Liver (tissue), 8 donors: ENCODE measurements at regions not wholly inside any gene's neighbourhood (a gene's known extent, or its start where the extent isn't known, plus 50 kb on each side); places are given as distances from the start of the nearest gene placed in this dataset.

Source experiments
- DNase-seq: peaks from one replicate; pipeline ENCODE4 v3.0.0-alpha.2; 2017; ENCODE audit warnings: low spot score
- H3K27ac ChIP-seq, 2 donors: one replicate each; pipeline ENCODE4 v1.7.0; 2013; ENCODE audit warnings: inconsistent platforms in 2 of 2, low read length in 2 of 2, control low read depth in 1 of 2, low read depth in 1 of 2, mild to moderate bottlenecking in 1 of 2
- H3K27me3 ChIP-seq, 4 donors: one replicate each; pipeline versions ENCODE4 v1.6.1 to v1.7.0; 2013; ENCODE audit warnings: low read length in 3 of 4, inconsistent platforms in 1 of 4, mild to moderate bottlenecking in 1 of 4, moderate library complexity in 1 of 4; ENCODE audit not compliant: control insufficient read depth in 4 of 4, insufficient read depth in 4 of 4
- H3K36me3 ChIP-seq, 4 donors: one replicate each; pipeline versions ENCODE4 v1.6.1 to v1.7.0; 2013; ENCODE audit warnings: low read length in 3 of 4, mild to moderate bottlenecking in 3 of 4, low read depth in 1 of 4, moderate library complexity in 1 of 4; ENCODE audit not compliant: control insufficient read depth in 4 of 4, insufficient read depth in 3 of 4
- H3K4me1 ChIP-seq, 4 donors: one replicate each; pipeline versions ENCODE4 v1.6.1 to v1.7.0; 2013; ENCODE audit warnings: low read length in 3 of 4, mild to moderate bottlenecking in 3 of 4, moderate library complexity in 1 of 4; ENCODE audit not compliant: control insufficient read depth in 4 of 4, insufficient read depth in 4 of 4
- H3K4me3 ChIP-seq, 3 donors: one replicate each; pipeline versions ENCODE4 v1.6.1 to v1.7.0; 2013; ENCODE audit warnings: low read length in 3 of 3, control low read depth in 1 of 3, low read depth in 1 of 3, mild to moderate bottlenecking in 1 of 3
- H3K9ac ChIP-seq, 2 donors: one replicate each; pipeline ENCODE4 v1.7.0; 2013; ENCODE audit warnings: low read length in 2 of 2, mild to moderate bottlenecking in 2 of 2, moderate library complexity in 2 of 2, control low read depth in 1 of 2, low read depth in 1 of 2
- H3K9me3 ChIP-seq, 4 donors: one replicate each; pipeline versions ENCODE4 v1.6.1 to v1.7.0; 2013; ENCODE audit warnings: low read length in 3 of 4; ENCODE audit not compliant: control insufficient read depth in 4 of 4
- EGR1 ChIP-seq, 2 donors: IDR thresholded peaks; 2 replicates each; pipeline ENCODE4 v1.6.1; 2016 to 2018; ENCODE audit warnings: antibody characterized with exemption in 2 of 2, low read depth in 2 of 2
- FOXA2 ChIP-seq: IDR thresholded peaks from 2 replicates; pipeline ENCODE4 v1.6.1; 2016; ENCODE audit warnings: antibody characterized with exemption
- GABPA ChIP-seq, 2 donors: IDR thresholded peaks in 1 of 2; conservative IDR thresholded peaks in 1 of 2; 2 replicates each; pipeline ENCODE4 v1.6.1; 2016; ENCODE audit warnings: antibody characterized with exemption in 2 of 2, mild to moderate bottlenecking in 1 of 2, moderate library complexity in 1 of 2
- HNF4A ChIP-seq, 2 donors: conservative IDR thresholded peaks; 2 replicates each; pipeline ENCODE4 v1.6.1; 2016; ENCODE audit warnings: antibody characterized with exemption in 2 of 2, mild to moderate bottlenecking in 2 of 2
- JUND ChIP-seq, 2 donors: IDR thresholded peaks; 2 replicates each; pipeline ENCODE4 v1.6.1; 2016; ENCODE audit warnings: antibody characterized with exemption in 2 of 2
- NR2F2 ChIP-seq: IDR thresholded peaks from 2 replicates; pipeline ENCODE4 v1.6.1; 2016; ENCODE audit warnings: antibody characterized with exemption
- RXRA ChIP-seq, 2 donors: IDR thresholded peaks; 2 replicates each; pipeline ENCODE4 v1.6.1; 2017 to 2018; ENCODE audit warnings: antibody characterized with exemption in 2 of 2, mild to moderate bottlenecking in 1 of 2
- SP1 ChIP-seq: IDR thresholded peaks from 2 replicates; pipeline ENCODE4 v1.6.1; 2018; ENCODE audit warnings: antibody characterized with exemption, mild to moderate bottlenecking
- TAF1 ChIP-seq: conservative IDR thresholded peaks from 2 replicates; pipeline ENCODE4 v1.6.1; 2016; ENCODE audit warnings: antibody characterized with exemption, mild to moderate bottlenecking
- YY1 ChIP-seq: IDR thresholded peaks from 2 replicates; pipeline ENCODE4 v1.6.1; 2016; ENCODE audit warnings: antibody characterized with exemption, mild to moderate bottlenecking
- WGBS: extraction: QIAGEN DNeasy Blood & Tissue Kit; methylation state at CpG from one replicate; pipeline ENCODE4 v1.1.7; 2013; 5-methylcytosine and 5-hydroxymethylcytosine counted together
- TF ChIP-seq, protein P1 (sequence below): fragments of 150-350 bp; IDR thresholded peaks from 2 replicates; pipeline ENCODE4 v1.5.1; 2017; ENCODE audit warnings: improper control_type of control experiment, low read depth, low read length; ENCODE audit not compliant: missing input control
- TF ChIP-seq, protein P2 (sequence below): IDR thresholded peaks from 2 replicates; pipeline ENCODE4 v1.6.1; 2016; ENCODE audit warnings: antibody characterized with exemption
- TF ChIP-seq, protein P3 (sequence below): IDR thresholded peaks from 2 replicates; pipeline ENCODE4 v1.6.1; 2016; ENCODE audit warnings: antibody characterized with exemption
- TF ChIP-seq, protein P4 (sequence below): IDR thresholded peaks from 2 replicates; pipeline ENCODE4 v1.6.1; 2016; ENCODE audit warnings: antibody characterized with exemption, mild to moderate bottlenecking
- donor health status: healthy.
- donor health status: healthy.
- donor health status: healthy.
- donor health status: healthy.
- donor health status: healthy.

DNA sequence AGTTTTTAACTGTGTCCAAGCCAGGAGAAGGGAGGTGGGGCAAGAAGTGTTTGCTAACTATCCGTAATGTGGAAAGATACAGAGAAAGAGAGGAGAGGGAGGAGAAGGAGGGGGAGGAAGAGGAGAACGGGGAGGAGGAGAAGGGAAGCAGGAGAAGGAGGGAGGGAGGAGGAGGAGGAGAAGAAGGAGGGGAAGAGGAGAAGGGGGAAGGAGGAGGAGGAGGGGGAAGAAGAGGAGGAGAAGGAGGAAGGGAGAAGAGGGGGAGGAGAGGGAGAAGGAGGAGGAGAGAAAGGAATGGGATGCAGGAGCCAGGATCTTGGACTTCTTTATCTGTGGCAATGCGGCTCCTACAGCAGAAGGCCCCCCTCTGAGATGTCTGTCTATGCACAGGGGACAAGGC, 510.3 kb upstream of the CCDC196 start:
- no peaks in the 10 kb centered on the region for H3K4me1 ChIP-seq
- no peak overlapping the region for H3K9ac ChIP-seq
- 51% methylated on average over 3 of the region's 3 CpGs for WGBS
- H3K9me3 ChIP-seq = no peaks in the 10 kb centered on the region
- no peak overlapping the region for H3K27ac ChIP-seq
- DNase-seq = no peak
- H3K36me3 ChIP-seq = no peaks in the 10 kb centered on the region
- H3K27me3 ChIP-seq = peaks cover 0 to 2% (median 0%) of the 10 kb centered on the region in 4 donors
- H3K4me3 ChIP-seq = no peak overlapping the region
- TF ChIP-seq RXRA (IDR thresholded peaks at IDR 0.05) (no peak), YY1 (no peak), JUND (IDR thresholded peaks at IDR 0.05) (no peak), EGR1 (IDR thresholded peaks at IDR 0.05; ENCODE audit: low read depth in 2 of 2) (no peak), HNF4A (conservative IDR thresholded peaks at IDR 0.05) (no peak), TAF1 (no peak), GABPA (IDR thresholded peaks at IDR 0.05 in 1 of 2, conservative IDR thresholded peaks at IDR 0.05 in 1 of 2) (no peak), NR2F2 (no peak), FOXA2 (no peak), SP1 (no peak)
- TF ChIP-seq, protein P1, sequence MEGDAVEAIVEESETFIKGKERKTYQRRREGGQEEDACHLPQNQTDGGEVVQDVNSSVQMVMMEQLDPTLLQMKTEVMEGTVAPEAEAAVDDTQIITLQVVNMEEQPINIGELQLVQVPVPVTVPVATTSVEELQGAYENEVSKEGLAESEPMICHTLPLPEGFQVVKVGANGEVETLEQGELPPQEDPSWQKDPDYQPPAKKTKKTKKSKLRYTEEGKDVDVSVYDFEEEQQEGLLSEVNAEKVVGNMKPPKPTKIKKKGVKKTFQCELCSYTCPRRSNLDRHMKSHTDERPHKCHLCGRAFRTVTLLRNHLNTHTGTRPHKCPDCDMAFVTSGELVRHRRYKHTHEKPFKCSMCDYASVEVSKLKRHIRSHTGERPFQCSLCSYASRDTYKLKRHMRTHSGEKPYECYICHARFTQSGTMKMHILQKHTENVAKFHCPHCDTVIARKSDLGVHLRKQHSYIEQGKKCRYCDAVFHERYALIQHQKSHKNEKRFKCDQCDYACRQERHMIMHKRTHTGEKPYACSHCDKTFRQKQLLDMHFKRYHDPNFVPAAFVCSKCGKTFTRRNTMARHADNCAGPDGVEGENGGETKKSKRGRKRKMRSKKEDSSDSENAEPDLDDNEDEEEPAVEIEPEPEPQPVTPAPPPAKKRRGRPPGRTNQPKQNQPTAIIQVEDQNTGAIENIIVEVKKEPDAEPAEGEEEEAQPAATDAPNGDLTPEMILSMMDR = no peak
- TF ChIP-seq, protein P2, sequence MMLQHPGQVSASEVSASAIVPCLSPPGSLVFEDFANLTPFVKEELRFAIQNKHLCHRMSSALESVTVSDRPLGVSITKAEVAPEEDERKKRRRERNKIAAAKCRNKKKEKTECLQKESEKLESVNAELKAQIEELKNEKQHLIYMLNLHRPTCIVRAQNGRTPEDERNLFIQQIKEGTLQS = no peak
- TF ChIP-seq, protein P3, sequence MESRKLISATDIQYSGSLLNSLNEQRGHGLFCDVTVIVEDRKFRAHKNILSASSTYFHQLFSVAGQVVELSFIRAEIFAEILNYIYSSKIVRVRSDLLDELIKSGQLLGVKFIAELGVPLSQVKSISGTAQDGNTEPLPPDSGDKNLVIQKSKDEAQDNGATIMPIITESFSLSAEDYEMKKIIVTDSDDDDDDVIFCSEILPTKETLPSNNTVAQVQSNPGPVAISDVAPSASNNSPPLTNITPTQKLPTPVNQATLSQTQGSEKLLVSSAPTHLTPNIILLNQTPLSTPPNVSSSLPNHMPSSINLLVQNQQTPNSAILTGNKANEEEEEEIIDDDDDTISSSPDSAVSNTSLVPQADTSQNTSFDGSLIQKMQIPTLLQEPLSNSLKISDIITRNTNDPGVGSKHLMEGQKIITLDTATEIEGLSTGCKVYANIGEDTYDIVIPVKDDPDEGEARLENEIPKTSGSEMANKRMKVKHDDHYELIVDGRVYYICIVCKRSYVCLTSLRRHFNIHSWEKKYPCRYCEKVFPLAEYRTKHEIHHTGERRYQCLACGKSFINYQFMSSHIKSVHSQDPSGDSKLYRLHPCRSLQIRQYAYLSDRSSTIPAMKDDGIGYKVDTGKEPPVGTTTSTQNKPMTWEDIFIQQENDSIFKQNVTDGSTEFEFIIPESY = no peak
- TF ChIP-seq, protein P4, sequence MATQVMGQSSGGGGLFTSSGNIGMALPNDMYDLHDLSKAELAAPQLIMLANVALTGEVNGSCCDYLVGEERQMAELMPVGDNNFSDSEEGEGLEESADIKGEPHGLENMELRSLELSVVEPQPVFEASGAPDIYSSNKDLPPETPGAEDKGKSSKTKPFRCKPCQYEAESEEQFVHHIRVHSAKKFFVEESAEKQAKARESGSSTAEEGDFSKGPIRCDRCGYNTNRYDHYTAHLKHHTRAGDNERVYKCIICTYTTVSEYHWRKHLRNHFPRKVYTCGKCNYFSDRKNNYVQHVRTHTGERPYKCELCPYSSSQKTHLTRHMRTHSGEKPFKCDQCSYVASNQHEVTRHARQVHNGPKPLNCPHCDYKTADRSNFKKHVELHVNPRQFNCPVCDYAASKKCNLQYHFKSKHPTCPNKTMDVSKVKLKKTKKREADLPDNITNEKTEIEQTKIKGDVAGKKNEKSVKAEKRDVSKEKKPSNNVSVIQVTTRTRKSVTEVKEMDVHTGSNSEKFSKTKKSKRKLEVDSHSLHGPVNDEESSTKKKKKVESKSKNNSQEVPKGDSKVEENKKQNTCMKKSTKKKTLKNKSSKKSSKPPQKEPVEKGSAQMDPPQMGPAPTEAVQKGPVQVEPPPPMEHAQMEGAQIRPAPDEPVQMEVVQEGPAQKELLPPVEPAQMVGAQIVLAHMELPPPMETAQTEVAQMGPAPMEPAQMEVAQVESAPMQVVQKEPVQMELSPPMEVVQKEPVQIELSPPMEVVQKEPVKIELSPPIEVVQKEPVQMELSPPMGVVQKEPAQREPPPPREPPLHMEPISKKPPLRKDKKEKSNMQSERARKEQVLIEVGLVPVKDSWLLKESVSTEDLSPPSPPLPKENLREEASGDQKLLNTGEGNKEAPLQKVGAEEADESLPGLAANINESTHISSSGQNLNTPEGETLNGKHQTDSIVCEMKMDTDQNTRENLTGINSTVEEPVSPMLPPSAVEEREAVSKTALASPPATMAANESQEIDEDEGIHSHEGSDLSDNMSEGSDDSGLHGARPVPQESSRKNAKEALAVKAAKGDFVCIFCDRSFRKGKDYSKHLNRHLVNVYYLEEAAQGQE = no peak

DNA sequence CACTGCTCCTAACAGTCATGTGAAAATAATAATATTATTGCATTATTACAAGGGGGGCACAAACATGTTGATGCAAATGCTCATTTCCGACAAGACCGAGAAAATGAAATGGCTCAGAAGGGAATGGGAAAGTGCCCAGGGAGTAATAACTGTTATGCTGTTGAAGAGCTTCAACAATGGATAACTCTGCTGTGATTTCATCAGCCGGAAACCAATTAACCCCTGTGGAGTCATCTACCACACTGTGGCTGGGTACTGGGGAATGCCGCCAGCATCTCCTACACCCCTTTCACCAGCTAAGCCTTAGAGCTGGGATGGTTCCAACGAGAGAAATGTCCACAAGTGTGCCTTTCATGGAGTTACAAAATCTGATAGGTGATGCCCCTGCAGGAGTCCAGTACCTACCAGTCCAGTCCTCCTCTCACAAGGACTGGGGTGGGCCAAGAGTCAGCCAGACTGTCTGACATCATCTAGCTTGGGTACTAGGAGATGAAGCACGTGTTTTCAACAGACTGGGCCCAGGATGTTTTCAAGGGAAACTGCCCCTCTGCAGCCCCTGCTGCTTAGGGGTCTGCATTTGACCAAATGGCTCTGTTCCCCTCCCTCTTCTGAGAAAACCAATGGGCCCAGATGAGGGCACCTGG, 509.3 kb upstream of the CCDC196 start:
- 77% methylated on average over 6 of the region's 6 CpGs for WGBS
- H3K36me3 ChIP-seq = no peaks in the 10 kb centered on the region
- H3K4me3 ChIP-seq = no peak overlapping the region
- no peaks in the 10 kb centered on the region for H3K9me3 ChIP-seq
- peaks cover 0 to 2% (median 0%) of the 10 kb centered on the region in 4 donors for H3K27me3 ChIP-seq
- TF ChIP-seq, protein P2 = no peak
- TF ChIP-seq EGR1 (IDR thresholded peaks at IDR 0.05; ENCODE audit: low read depth in 2 of 2) (no peak), JUND (IDR thresholded peaks at IDR 0.05) (no peak), SP1 (no peak), RXRA (IDR thresholded peaks at IDR 0.05) (no peak)
- H3K9ac ChIP-seq = no peak overlapping the region
- no peak for DNase-seq
- no peaks in the 10 kb centered on the region for H3K4me1 ChIP-seq
- no peak overlapping the region for H3K27ac ChIP-seq
